HG02763 (cell line): ENCODE measurements at regions not wholly inside any gene's neighbourhood (a gene's known extent, or its start where the extent isn't known, plus 50 kb on each side); places are given as distances from the start of the nearest gene placed in this dataset.
A peak's percentile ranks its signal among the peaks of the same experiment; 100 is the strongest.

Source experiments
- ATAC-seq: cut with Tn5 transposase; IDR thresholded peaks from one replicate; pipeline ENCODE4 v1.9.1; 2021; ENCODE audit warnings: mild to moderate bottlenecking, moderate library complexity; ENCODE audit not compliant: unreplicated experiment

- ATAC-seq: no peak
These were observed 58.3 kb upstream of the LYST start for GRCh38 chr1:235925016-235925415.

- no peak for ATAC-seq
These were observed 56.8 kb upstream of the LYST start for GRCh38 chr1:235923466-235924021.

GRCh38 chr1:235920596-235921375, 54.1 kb upstream of the LYST start:
- ATAC-seq: no peak

- no peak for ATAC-seq
These were observed 53.2 kb upstream of the LYST start for GRCh38 chr1:235919833-235920441.

GRCh38 chr1:235919127-235919832, 52.6 kb upstream of the LYST start:
- no peak for ATAC-seq

- ATAC-seq: no peak
These were observed 51.8 kb upstream of the LYST start for GRCh38 chr1:235918465-235918864.

GRCh38 chr1:235918032-235918431, 51.3 kb upstream of the LYST start:
- no peak for ATAC-seq

GRCh38 chr1:235917267-235917811, 50.6 kb upstream of the LYST start:
- peak; percentile 87 for ATAC-seq
